ENCODE measurements at regions not wholly inside any gene's neighbourhood (a gene's known extent, or its start where the extent isn't known, plus 50 kb on each side); places are given as distances from the start of the nearest gene placed in this dataset.

DNA sequence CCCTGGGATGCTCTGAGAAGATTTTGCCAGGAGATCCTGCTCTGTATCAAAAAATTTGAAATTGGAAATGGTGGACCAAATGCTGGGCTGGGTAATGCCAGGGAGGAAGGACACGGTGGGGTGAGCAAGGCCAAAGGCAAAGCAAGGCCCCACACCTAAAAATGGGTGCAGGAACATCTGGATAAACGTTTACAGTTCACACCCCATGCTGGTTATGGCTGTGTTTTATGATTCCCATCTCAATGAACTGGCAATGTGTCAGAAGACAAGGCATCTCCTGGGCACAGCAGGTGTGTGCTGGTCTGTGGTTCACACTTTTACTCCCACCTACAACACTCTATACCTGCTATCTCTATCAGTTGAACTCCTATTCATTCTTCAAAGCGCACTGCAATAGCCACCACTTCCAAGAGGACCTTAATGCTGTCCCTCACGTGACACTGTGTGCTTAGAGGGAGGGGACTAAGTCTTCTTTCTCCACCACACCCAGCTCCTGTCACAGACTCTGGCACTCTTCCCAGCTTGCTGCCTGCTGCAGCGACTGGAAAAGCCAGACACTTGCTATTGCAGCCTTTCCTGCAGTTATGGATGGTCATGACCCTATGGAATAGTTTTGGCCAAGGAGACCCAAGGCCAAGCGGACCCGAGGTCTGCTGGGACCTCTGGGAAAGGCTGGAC, 277.5 kb downstream of the CTTN start:
- DNase-seq (ENCODE audit: low read depth), result peak; percentile 4

DNA sequence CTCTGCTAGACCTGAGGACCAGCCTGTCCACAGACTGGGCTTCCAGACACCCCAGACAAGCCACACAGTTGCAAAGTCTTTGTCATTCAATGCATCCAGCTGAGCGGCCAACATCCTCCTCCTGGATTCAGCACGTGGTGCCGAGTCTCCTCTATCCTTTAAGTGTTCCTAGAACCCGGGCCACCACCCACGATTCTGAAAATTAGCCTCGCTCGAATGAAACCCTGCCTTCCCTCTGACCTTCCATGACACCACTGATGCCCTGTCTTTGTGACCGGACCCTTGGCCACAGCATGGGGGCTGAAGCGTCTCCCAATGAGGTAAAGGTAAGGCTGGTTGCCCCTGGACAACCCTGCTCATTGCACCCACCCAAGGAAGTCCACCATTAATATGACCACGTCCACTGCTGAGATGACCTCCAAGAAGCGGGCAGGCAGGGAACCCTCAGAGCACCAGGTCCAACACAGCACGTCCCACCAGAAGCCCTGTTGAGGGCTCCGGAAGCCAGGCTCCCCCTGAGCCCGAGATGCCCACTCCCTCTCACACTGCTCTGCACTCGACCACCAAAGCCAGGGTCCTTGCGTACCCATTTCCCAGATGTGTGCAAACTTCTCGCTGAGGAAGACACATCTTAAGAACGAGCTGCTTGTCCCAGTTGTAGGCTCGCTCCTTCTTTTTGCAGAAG, 279.0 kb downstream of the CTTN start:
- DNase-seq (ENCODE audit: low read depth), result no peak

DNA sequence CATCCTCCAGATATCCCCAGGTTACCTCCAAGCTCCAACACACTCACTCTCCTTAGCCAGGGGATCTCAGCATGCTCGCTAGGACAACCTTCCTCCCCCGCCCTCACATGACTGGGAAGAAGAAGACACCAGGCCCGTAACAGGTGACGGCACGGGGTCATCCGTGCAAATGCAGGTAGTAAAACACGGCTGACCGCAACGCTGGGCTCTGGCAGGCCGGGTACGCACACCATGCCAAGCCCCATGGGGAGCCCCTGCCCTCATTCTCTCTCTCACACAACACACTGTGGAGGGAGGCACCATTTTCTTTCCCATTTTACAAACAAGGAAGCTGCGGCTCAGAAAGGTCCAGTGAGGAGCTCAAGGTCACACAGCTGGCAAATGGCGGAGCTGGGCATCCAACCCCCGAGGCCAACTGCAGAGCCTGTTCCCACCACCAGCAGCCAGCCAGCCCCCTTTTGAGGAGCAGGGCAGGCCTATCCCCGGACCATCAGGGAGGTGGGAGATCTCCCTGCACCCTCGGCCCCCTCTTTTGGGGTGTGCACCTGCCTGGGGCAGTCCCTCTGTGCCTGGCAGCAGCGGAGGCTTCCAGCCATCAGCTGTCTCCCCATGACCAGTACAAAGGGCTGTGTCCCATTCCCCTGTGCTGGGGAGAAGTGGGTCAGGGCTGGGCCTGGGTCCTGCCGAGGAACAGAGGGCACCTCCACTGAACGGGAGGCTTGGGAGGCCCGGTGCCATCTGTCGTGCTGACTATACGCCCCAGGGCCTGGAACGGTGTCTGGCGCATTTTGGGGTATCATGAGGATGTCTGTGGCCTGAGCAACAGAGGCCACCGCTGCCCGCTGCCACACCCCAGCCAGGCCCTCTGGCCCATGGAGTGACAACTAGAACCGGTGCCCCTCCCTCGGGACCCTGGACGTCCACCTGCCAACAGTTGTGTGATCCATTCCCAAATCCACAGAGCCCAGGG, 280.9 kb downstream of the CTTN start:
- no peak for DNase-seq (ENCODE audit: low read depth)

DNA sequence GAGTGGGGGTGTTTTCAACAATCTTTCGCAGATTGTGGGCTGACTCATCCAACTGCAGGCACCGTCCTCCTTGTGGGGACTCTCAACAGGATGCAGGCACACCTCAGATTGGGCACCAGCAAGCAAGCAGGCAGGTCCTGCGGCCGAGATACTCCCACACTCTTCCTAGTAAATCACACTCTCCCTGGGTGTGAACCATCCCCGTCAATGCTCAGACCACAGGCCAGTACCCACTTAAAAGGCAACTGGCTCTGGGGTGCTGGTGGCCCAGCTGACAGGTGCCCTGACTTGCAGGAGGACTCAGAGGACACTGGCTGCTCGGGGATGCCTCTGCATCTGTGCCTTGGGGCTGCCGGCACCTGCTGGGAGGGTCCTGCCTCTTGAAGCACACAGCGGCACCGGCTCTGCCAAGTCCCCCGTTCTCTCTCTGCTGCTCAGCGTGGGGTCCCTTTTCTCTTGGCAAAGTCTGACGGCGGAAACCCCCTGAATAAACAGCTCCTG, 282.5 kb downstream of the CTTN start:
- no peak for DNase-seq (ENCODE audit: low read depth)

DNA sequence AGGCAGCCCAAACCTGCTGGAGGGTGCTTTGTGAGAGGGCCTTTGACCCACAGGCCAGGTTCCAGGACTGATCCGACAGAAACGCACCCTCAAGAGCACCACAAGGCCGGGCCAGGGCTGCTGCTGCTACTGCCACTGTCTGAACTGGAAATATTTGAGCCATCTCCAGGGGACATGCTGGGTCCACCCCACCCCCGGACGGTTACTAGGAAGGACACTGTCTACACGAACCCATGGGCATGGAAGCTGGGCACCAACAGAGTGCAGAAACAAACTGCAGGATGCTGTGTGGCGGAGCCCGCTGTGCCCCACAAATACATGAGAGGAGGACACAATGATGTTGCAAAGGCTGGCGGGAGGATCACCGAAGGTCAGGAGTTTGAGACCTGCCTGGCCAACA, 283.7 kb downstream of the CTTN start:
- DNase-seq (ENCODE audit: low read depth), result no peak

DNA sequence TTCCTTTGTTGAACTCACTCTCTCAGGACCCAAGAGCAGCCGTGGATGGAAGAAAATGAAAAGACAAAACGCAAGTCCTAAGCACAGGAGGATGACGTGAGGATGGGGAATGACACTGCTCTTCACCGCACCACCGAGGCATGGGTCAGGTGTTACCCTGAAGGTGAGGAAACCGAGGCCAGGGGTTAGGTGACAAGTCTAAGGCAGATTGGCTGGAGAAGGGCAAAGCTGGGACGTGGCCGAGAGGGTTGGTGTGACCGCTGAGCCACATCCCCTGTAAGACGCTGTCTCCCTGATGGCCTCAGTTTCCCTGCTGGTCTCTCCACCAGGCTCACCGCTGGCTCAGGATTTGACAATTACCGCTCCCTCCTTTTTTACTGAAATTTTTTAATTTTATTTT, 284.4 kb downstream of the CTTN start:
- no peak for DNase-seq (ENCODE audit: low read depth)

DNA sequence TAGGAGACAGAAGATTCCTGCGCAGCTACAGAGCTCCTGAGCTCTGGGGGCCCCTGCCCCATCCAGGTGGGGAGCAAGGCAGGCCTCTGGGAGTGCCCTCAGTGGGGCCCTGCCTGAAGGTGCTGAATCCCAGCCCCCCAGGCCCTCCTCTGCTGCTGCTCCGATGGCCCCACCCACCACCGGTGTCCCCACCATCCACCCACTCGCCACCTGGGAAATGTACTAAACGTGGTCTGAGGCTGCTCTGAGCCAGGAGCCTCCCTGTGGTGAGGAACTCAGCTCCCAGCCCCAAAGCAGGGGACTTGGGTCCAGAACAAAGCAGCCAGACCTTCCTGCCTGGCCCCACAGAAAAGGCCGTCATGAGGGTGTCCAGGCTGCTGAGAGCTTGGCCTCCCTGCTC, 289.4 kb downstream of the CTTN start:
- DNase-seq (ENCODE audit: low read depth), result no peak

DNA sequence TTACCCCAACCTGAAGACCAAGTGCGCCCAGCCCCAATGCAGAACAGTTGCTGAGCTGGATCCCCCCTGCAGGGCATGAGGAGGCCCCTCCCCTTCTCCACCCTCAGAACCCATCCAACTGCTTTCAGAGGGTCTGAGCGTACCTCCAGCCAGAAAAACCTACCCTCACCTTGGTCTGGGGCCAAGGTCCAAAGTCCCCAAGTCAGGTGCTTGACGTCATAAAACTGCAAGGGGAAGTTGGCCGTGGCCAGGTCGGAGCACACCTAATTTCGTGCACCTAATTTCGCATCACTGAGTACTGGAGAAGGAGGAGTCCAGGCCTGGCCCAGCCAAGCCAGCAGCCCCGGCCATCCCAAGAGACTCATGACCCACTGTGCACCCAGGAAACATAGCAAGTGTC, 289.8 kb downstream of the CTTN start:
- DNase-seq (ENCODE audit: low read depth), result no peak

DNA sequence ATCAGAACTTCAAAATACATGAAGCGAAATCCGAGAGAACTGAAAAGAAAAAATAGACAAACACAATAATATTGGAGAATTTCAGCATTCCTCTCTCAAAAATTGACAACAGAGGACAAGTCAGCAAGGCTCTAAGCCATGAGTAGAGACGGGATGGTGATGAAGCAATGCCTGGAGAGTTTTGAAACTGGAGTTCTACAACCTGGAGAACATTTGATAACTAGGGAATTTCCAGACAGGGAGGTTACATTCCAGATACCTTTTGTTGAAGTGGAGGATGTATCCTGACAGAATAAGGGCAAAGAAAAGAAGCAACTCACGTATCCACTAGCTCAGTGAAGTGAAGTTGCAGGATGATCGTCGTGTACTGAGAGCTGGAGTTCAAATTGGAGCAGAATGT, 291.4 kb downstream of the CTTN start:
- DNase-seq (ENCODE audit: low read depth), result no peak

DNA sequence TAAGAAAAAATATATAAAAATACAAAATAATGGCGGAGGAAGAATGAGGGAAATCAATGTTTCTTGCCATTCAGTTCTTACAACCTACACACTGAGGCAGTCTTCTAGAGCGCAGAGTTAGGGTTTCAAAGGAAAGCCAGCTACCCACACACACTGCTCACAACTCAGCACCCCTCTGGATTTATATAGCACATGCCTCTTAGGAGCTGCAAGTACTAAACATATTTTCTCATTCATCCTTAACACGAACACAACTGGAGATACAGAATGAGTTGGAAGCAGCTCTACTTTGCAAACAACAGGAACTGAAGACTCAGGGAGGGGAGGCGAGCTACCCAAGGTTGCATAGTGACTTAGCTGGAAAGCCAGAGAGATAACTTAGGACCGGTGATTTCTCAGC, 293.8 kb downstream of the CTTN start:
- no peak for DNase-seq (ENCODE audit: low read depth)

DNA sequence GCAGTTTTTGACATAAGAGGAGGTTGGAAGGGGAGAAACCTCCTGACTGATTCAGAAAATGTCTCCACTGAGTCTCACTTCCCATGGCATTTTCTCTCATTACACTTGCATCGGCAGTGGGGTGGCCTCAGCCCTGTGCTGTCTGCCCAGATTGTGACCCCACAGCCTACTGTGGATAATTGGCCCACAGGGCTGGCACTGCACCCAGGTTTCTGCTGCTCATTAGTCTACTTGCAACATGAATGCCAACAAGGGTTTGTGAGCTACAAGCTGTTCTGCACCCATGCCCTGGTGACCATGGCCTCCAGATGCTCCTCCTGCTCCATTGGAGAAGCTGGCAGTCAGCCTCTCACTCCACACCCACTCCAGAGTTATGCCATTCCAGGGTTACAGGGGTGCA, 296.0 kb downstream of the CTTN start:
- no peak for DNase-seq (ENCODE audit: low read depth)

DNA sequence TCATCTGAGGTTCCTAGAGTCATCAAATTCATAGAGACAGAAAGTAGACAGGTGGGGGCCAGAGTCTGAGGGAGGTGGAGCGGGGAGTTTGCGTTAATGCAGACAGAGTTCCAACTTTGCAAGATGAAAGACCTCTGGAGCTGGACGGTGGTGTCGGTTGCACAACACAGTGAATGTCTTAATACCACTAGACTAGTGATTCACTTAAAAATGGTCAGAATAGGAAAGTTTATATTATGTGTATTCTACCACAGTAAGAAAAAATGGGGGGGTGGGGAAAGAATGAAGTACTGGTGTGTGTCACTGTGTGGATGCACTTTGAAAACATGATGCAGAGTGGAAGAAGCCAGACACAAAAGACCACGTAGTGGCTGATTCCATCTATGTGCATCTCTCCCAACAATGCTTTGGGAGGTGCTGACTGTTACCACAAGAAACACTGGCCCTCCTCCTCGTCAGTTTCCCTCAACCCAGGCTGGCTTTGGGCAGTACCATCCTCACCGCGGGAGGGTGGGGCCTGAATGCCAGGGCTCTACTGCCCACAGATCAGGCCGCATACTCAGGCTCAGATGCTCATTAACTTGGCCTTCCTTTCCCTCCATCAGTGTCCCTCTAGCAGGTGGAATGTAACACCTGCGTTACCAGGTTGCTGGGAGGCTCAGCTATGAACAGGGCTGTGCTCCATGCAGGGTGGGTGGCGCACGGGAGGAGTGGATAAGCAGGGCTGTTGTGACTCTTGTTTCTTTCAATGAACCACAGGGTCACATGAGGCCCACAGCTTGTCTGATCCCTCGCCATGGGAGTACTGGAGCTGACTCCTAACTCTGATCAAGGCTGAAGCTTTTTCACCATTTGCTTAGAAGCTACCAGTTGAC, 297.0 kb downstream of the CTTN start:
- DNase-seq (ENCODE audit: low read depth), result no peak

DNA sequence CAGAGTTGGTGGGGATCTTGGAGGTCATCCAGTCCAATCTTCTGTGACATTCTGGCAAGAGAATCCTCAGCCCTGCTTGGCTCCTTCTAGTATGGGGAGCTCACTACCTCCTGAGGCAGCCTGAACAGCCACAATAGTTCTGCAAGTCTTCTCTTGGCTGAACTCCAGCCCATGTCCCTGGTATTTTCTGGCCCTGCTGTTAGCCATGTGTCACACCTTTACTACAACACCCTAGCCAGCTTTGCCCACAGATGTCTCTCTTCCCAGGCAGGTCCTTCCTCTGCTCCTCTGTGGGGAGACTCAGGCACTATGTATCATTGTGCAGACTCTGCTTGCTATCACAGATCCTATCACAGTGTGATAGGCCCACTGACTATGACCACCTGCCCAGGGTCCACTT, 297.7 kb downstream of the CTTN start:
- DNase-seq (ENCODE audit: low read depth), result no peak

DNA sequence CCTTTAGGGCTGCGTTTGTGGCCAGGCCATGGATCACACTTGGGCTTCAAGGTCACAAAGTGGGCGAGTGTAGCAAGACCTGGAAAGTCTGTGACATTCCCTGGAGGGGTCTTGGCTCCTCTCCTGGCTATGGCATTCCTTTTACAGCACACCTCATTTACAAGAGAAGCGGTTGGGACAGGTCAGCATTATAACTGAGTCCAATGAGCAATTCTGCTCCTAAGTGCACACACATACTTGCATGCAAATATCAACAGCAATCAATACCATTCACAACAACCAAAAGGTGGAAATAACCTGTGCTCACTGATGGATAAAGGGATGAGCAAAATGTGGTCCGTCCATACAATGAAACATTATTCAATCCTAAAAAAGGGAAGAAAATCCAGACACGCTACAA, 298.2 kb downstream of the CTTN start:
- DNase-seq (ENCODE audit: low read depth), result no peak

DNA sequence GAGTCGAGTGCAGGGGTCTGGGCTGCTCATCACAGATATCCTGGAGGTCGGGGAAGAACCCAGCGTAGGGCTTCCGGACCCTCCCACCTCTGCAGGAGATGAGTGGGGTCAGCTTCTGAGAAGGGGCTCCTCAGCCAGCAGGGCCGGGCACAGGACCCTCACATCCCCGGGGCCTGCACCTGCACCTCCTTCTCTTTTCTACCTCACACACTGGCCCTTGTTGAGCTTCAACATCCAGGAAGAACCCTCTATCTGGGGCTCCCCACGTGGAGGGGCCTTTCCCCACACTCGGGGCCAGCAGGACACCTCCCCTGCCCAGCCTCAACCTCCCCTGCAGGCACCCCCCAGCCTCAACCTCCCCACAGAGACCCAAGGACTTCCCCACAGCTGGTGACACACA, 299.4 kb downstream of the CTTN start:
- DNase-seq (ENCODE audit: low read depth), result no peak

DNA sequence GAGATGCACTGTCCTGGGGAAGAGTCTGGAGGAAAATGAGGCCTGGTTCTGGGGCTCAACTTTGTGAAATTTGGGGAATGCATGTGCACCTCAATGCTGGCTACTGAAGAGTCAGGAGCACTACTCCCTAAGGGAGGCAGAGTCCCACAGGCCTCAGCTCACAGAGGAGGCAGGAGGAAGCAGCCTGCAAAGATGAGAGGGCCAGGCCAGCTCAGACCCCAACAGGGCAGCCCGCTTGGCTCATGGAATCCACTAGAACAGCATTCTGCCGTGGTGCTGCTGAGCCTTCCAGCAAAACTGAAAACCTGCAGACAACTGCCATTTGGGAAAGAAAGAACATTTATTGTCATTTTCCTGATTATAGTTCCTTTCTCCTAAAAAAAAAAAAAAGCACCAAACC, 300.5 kb downstream of the CTTN start:
- no peak for DNase-seq (ENCODE audit: low read depth)

DNA sequence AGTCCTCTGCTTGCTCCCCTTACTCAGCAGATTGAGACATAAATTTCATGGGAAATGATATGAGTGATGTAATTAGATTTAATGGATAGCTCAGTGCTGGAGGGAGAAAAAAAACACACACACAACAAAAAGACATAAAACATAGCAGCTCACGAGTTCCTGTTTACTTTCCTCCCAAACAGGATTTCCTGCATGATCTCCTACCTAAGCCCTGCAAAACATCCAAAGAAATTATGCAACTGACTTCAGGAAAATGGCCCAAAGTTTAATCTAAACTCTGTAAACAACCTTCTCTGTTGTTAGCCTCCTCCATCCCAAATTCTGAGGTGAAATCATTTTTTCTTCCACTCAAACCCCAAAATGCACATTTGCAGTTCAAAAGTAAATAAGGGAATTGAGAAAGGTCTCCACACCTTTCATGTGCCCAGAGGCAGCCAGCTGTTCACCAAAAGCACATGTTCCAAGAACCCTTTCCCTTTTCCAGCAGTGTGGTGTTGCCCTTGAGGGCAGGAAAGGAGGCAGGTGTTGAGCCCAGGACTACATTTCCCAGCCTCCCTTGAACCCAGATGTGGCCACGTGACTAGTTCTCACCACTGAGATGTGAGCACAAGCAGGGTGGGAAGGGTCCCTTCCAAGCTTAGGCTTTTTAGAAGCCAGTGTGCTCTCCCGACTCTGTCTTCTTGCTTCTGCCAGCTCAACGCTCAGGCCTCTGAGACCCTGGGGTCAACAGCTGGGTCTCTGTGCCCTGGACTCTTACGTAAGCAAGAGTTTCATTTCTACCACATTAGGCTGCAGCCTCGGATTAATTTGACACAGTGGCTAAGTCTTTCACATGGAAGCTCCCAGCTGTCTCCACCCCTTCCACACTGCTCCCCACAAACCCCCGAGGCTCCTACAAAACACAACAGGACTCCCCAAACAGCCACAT, 301.2 kb downstream of the CTTN start:
- DNase-seq (ENCODE audit: low read depth), result no peak

DNA sequence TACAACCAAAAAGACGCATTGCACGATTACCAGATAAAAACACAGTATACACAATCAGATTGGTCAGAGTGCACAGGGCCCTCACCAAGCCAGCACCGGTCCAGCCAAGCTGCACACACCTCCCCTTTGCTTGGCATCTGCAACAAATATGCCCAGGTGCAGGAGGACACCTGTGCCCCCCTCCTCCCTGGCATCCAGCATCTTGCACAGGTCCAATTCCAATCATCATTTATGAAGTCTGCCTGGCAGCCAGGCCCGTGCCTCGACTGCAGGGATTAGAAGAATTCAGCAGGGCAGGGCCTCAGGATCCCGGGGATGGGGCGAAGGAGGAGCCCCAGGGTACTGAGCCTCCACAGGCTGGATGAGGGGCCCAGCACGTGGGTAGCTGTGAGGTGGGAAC, 302.1 kb downstream of the CTTN start:
- no peak for DNase-seq (ENCODE audit: low read depth)

DNA sequence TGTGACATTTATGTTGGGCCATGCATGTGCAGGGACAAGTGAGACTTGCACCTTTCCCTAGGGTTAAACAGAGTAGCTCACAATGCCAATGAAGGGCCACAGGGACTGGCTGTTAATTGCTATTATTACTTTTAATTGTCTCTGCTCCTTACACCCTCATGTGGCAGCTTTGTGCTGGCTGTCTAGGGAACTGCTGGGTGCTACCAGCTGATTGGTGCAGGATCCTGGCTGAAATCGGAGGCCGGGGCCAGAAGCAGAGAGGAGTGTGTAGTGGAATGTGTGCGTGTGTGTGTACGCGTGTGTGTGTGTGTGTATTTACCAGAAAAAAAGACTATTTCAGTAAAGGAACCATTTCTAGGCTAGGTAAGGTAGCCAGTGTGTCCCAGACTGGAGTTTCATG, 302.5 kb downstream of the CTTN start:
- no peak for DNase-seq (ENCODE audit: low read depth)

DNA sequence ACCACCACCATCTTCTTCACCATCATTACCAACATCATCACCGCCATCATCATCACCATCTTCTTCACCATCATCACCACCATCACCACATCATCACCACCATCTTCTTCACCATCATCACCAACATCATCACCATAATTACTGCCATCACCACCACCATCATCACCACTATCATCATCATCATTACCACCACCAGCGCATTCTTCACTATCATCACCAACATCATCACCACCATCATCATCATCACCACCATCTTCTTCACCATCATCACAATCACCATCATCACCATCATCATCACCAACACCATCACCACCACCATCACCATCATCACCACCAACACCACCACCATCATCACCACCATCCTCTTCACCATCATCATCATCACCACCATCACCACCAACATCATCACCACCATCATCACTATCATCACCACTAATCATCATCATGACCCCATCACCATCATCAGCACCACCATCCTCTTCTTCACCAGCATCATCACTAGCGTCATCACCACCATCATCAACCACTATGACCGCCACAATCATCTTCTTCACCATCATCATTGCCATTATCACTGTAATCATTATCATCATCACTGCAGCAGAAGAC, 303.8 kb downstream of the CTTN start:
- no peak for DNase-seq (ENCODE audit: low read depth)

Measured in HS-27A (cell line).